GM23338 (cell line): ENCODE measurements at regions not wholly inside any gene's neighbourhood (a gene's known extent, or its start where the extent isn't known, plus 50 kb on each side); places are given as distances from the start of the nearest gene placed in this dataset.

Source experiments
- ATAC-seq: fragments of 200-7000 bp; cut with Tn5 transposase; 3 replicates; pipeline ENCODE4 v1.9.1; 2020
- DNase-seq: peaks from one replicate; pipeline ENCODE4 v3.0.0-alpha.2; 2015; ENCODE audit warnings: low spot score
- H2AFZ ChIP-seq: fragments of 200-600 bp; sonication (generic); 2 replicates; pipeline ENCODE4 v1.8.0; 2016; ENCODE audit warnings: antibody characterized with exemption, mild to moderate bottlenecking, moderate library complexity
- H3F3A ChIP-seq: fragments of 200-600 bp; sonication (generic); replicated peaks from 2 replicates; pipeline ENCODE4 v1.8.0; 2017; ENCODE audit warnings: antibody characterized with exemption, mixed run types, low read depth
- H3K27ac ChIP-seq: fragments of 200-600 bp; sonication (generic); 2 replicates; pipeline ENCODE4 v1.6.1; 2016; ENCODE audit warnings: low read depth
- H3K27me3 ChIP-seq: fragments of 200-600 bp; sonication (generic); 2 replicates; pipeline ENCODE4 v1.8.0; 2016; ENCODE audit warnings: mild to moderate bottlenecking, mixed run types, moderate library complexity; ENCODE audit not compliant: insufficient read depth
- H3K36me3 ChIP-seq: fragments of 200-600 bp; sonication (generic); 2 replicates; pipeline ENCODE4 v1.8.0; 2016; ENCODE audit warnings: mild to moderate bottlenecking; ENCODE audit not compliant: insufficient read depth
- H3K4me1 ChIP-seq: fragments of 200-600 bp; sonication (generic); 2 replicates; pipeline ENCODE4 v1.8.0; 2016; ENCODE audit warnings: mild to moderate bottlenecking, moderate library complexity; ENCODE audit not compliant: insufficient read depth
- H3K4me2 ChIP-seq: fragments of 200-600 bp; sonication (generic); 2 replicates; pipeline ENCODE4 v1.7.1; 2017; ENCODE audit warnings: mixed run types
- H3K4me3 ChIP-seq: fragments of 200-600 bp; sonication (generic); 2 replicates; pipeline ENCODE4 v1.6.1; 2016; ENCODE audit warnings: mixed run types
- H3K79me2 ChIP-seq: fragments of 200-600 bp; sonication (generic); replicated peaks from 2 replicates; pipeline ENCODE4 v1.8.0; 2017; ENCODE audit warnings: mild to moderate bottlenecking; ENCODE audit not compliant: insufficient read depth
- H3K9me2 ChIP-seq: fragments of 200-600 bp; sonication (generic); 2 replicates; pipeline ENCODE4 v1.8.0; 2017; ENCODE audit not compliant: insufficient read depth
- H4K20me1 ChIP-seq: fragments of 200-600 bp; sonication (generic); replicated peaks from 2 replicates; pipeline ENCODE4 v1.8.0; 2017; ENCODE audit warnings: mild to moderate bottlenecking; ENCODE audit not compliant: insufficient read depth
- H3K27ac Mint-ChIP-seq: 2 replicates; pipeline ENCODE4 v1.8.0; 2020; ENCODE audit warnings: inconsistent platforms, mild to moderate bottlenecking, moderate library complexity, mixed read lengths
- H3K27me3 Mint-ChIP-seq: 3 replicates; pipeline ENCODE4 v1.8.0; 2022; ENCODE audit warnings: low read depth, mild to moderate bottlenecking, moderate library complexity, mixed read lengths, inconsistent platforms; ENCODE audit not compliant: insufficient read depth, poor library complexity
- H3K36me3 Mint-ChIP-seq: 3 replicates; pipeline ENCODE4 v1.8.0; 2021; ENCODE audit warnings: low read depth, mild to moderate bottlenecking, inconsistent platforms, moderate library complexity, mixed read lengths
- H3K4me1 Mint-ChIP-seq: 3 replicates; pipeline ENCODE4 v1.8.0; 2020; ENCODE audit warnings: mild to moderate bottlenecking, inconsistent platforms, mixed read lengths
- H3K4me3 Mint-ChIP-seq: 3 replicates; pipeline ENCODE4 v1.8.0; 2021; ENCODE audit warnings: moderate library complexity, mild to moderate bottlenecking, inconsistent platforms, mixed read lengths
- H3K9me3 Mint-ChIP-seq: 3 replicates; pipeline ENCODE4 v1.8.0; 2020; ENCODE audit warnings: moderate library complexity, mild to moderate bottlenecking, inconsistent platforms, mixed read lengths
- CTCF ChIP-seq, 2 experiments: fragments of 200-600 bp in 1 of 2; sonication (generic) in 1 of 2; conservative IDR thresholded peaks; 2 replicates each; pipeline versions ENCODE4 v1.5.1 to v1.6.1; 2016 to 2017; ENCODE audit warnings: antibody characterized with exemption in 2 of 2, low read depth in 2 of 2, mild to moderate bottlenecking in 2 of 2, moderate library complexity in 1 of 2
- JUNB ChIP-seq: IDR thresholded peaks from one replicate; pipeline ENCODE4 v1.6.1; 2016; ENCODE audit warnings: antibody characterized with exemption; ENCODE audit not compliant: unreplicated experiment
- POLR2AphosphoS5 ChIP-seq: IDR thresholded peaks from 2 replicates; pipeline ENCODE4 v1.6.1; 2016; ENCODE audit warnings: antibody characterized with exemption, low read depth
- REST ChIP-seq: IDR thresholded peaks from one replicate; pipeline ENCODE4 v1.6.1; 2018; ENCODE audit warnings: antibody characterized with exemption; ENCODE audit not compliant: unreplicated experiment
- ZNF462 ChIP-seq: fragments of 250-450 bp; sonication (Bioruptor Pico); IDR thresholded peaks from 2 replicates; pipeline ENCODE4 v1.5.0; 2020; ENCODE audit warnings: mild to moderate bottlenecking, moderate library complexity

GRCh38 chr6:90694802-90695201, 107.9 kb upstream of the MAP3K7 start:
- Mint-ChIP-seq H3K36me3 (peaks cover 9% of the 10 kb centered on the region), H3K4me1 (peaks cover 20% of the 10 kb centered on the region), H3K4me3 (no peak overlapping the region), H3K9me3 (peaks cover 3% of the 10 kb centered on the region; the same call in 1 of the 3 replicates), H3K27me3 (no peaks in the 10 kb centered on the region), H3K27ac (no peak overlapping the region)
- ATAC-seq (no peak), DNase-seq (no peak)
- H2AFZ ChIP-seq, result no peak overlapping the region
- peaks cover 16% of the 10 kb centered on the region for H3K4me1 ChIP-seq
- no peaks in the 10 kb centered on the region for H4K20me1 ChIP-seq
- no peak overlapping the region for H3K27ac ChIP-seq
- no peaks in the 10 kb centered on the region for H3K79me2 ChIP-seq
- no peaks in the 10 kb centered on the region for H3K27me3 ChIP-seq
- no peak overlapping the region for H3K4me2 ChIP-seq
- H3F3A ChIP-seq, result no peaks in the 10 kb centered on the region
- H3K4me3 ChIP-seq, result no peak overlapping the region
- peaks cover 6% of the 10 kb centered on the region for H3K9me2 ChIP-seq
- no peaks in the 10 kb centered on the region for H3K36me3 ChIP-seq
- TF ChIP-seq REST (peak; percentile 70), JUNB (no peak), POLR2AphosphoS5 (no peak), ZNF462 (CRISPR knock-in tag) (no peak), CTCF (conservative IDR thresholded peaks at IDR 0.05; ENCODE audit: low read depth in 2 of 2) (no peak)
